ENCODE measurements at regions not wholly inside any gene's neighbourhood (a gene's known extent, or its start where the extent isn't known, plus 50 kb on each side); places are given as distances from the start of the nearest gene placed in this dataset.

DNA sequence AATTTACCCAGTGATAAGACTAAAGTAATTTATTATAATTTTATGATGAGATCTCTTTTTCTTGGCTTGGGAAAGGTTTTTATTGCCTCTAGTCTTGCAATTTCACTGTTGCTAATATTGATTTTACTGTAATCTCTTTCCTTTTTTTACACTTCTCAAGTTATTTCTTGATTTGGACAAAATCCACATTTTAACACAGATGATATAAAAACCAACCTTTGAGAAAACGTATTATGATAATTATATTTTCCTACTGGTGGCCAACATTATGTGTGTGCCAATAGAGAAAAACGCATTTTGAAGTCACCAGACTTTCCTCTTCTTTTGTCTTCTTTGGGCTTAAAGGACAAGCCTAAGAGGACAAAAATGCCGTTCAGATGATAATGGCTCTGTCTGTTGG, 314.9 kb downstream of the PRDM2 start:
- 100% methylated on average over 1 of the region's 3 CpGs for WGBS (ENCODE audit: insufficient coverage)
- Histone ChIP-seq H3K27me3 (ENCODE audit: control insufficient read depth in 2 of 2, insufficient read depth in 2 of 2, low read length in 2 of 2) (no peaks in the 10 kb centered on the region), H3K4me2 (replicated peaks; ENCODE audit: extremely low read depth, low read length, poor library complexity, severe bottlenecking) (no peak overlapping the region), H3K36me3 (replicated peaks in 1 of 2; ENCODE audit: control insufficient read depth in 1 of 2, insufficient read depth in 2 of 2, low read length in 2 of 2) (no peaks in the 10 kb centered on the region), H3K4me3 (replicated peaks in 1 of 3; ENCODE audit: low read depth in 2 of 3, low read length in 3 of 3) (no peak overlapping the region), H2AFZ (ENCODE audit: insufficient read depth, low read depth, low read length, poor library complexity, severe bottlenecking) (no peak overlapping the region), H3K27ac (ENCODE audit: low read depth in 1 of 2, low read length in 2 of 2) (no peak overlapping the region), H4K20me1 (ENCODE audit: insufficient read depth, low read length) (no peaks in the 10 kb centered on the region), H3K4me1 (ENCODE audit: control insufficient read depth in 1 of 2, insufficient read depth in 2 of 2, low read length in 2 of 2) (no peaks in the 10 kb centered on the region), H3K9me3 (replicated peaks in 1 of 2; ENCODE audit: control insufficient read depth in 1 of 2, insufficient read depth in 1 of 2, low read length in 2 of 2) (no peaks in the 10 kb centered on the region), H3K79me2 (ENCODE audit: insufficient read depth, low read length) (no peaks in the 10 kb centered on the region), H3K9ac (ENCODE audit: insufficient read depth, low read length, poor library complexity, severe bottlenecking) (no peak overlapping the region)
- H3K36me3 Mint-ChIP-seq: no peaks in the 10 kb centered on the region
- no peak for DNase-seq
- H3K4me1 Mint-ChIP-seq: no peaks in the 10 kb centered on the region
- TF ChIP-seq, protein P1, sequence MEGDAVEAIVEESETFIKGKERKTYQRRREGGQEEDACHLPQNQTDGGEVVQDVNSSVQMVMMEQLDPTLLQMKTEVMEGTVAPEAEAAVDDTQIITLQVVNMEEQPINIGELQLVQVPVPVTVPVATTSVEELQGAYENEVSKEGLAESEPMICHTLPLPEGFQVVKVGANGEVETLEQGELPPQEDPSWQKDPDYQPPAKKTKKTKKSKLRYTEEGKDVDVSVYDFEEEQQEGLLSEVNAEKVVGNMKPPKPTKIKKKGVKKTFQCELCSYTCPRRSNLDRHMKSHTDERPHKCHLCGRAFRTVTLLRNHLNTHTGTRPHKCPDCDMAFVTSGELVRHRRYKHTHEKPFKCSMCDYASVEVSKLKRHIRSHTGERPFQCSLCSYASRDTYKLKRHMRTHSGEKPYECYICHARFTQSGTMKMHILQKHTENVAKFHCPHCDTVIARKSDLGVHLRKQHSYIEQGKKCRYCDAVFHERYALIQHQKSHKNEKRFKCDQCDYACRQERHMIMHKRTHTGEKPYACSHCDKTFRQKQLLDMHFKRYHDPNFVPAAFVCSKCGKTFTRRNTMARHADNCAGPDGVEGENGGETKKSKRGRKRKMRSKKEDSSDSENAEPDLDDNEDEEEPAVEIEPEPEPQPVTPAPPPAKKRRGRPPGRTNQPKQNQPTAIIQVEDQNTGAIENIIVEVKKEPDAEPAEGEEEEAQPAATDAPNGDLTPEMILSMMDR (IDR thresholded peaks at IDR 0.05): no peak
- H3K4me3 Mint-ChIP-seq: no peak overlapping the region
- H3K9me3 Mint-ChIP-seq: peaks cover 0 to 2% (median 0%) of the 10 kb centered on the region in 7 donors
- H3K27ac Mint-ChIP-seq: no peak overlapping the region
- intact Hi-C loops (cut with micrococcal nuclease): no loop called here
- H3K27me3 Mint-ChIP-seq (ENCODE audit: low read depth in 3 of 3): peaks cover 0 to 2% (median 1%) of the 10 kb centered on the region in 3 donors

DNA sequence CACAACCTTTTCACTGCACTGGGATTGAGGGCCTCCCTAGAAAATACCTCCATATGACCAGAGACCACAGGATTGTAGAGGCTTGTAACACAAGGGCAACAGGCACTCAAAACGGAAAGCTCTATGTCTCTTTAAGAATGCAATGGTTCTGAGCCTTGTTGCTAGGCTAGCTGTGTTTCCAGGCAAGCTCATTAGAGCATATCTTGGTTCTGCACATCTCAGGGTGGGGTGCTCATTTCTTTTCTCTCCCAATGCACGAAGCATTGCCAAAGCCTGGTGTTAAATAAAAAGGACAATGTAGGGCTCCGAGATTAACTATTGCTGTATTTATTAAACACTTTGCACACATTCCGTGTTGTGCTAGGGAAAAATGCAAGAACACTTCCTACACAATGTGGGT, 315.9 kb downstream of the PRDM2 start:
- WGBS (ENCODE audit: insufficient coverage): 67% methylated on average over 1 of the region's 4 CpGs
- Mint-ChIP-seq H3K4me1 (no peaks in the 10 kb centered on the region), H3K27me3 (ENCODE audit: low read depth in 3 of 3) (peaks cover 0 to 2% (median 1%) of the 10 kb centered on the region in 3 donors), H3K9me3 (peaks cover 0 to 2% (median 0%) of the 10 kb centered on the region in 7 donors), H3K4me3 (no peak overlapping the region), H3K36me3 (no peaks in the 10 kb centered on the region), H3K27ac (no peak overlapping the region)
- H3K4me3 ChIP-seq (replicated peaks in 1 of 3; ENCODE audit: low read depth in 2 of 3, low read length in 3 of 3): no peak overlapping the region
- H4K20me1 ChIP-seq (ENCODE audit: insufficient read depth, low read length): no peaks in the 10 kb centered on the region
- no peak overlapping the region for H3K4me2 ChIP-seq (replicated peaks; ENCODE audit: extremely low read depth, low read length, poor library complexity, severe bottlenecking)
- H3K9me3 ChIP-seq (replicated peaks in 1 of 2; ENCODE audit: control insufficient read depth in 1 of 2, insufficient read depth in 1 of 2, low read length in 2 of 2): no peaks in the 10 kb centered on the region
- H3K27me3 ChIP-seq (ENCODE audit: control insufficient read depth in 2 of 2, insufficient read depth in 2 of 2, low read length in 2 of 2): no peaks in the 10 kb centered on the region
- H3K79me2 ChIP-seq (ENCODE audit: insufficient read depth, low read length): no peaks in the 10 kb centered on the region
- DNase-seq: no peak
- H3K27ac ChIP-seq (ENCODE audit: low read depth in 1 of 2, low read length in 2 of 2): no peak overlapping the region
- H3K36me3 ChIP-seq (replicated peaks in 1 of 2; ENCODE audit: control insufficient read depth in 1 of 2, insufficient read depth in 2 of 2, low read length in 2 of 2): no peaks in the 10 kb centered on the region
- no peaks in the 10 kb centered on the region for H3K4me1 ChIP-seq (ENCODE audit: control insufficient read depth in 1 of 2, insufficient read depth in 2 of 2, low read length in 2 of 2)
- TF ChIP-seq, protein P1 (IDR thresholded peaks at IDR 0.05): no peak
- intact Hi-C loops (cut with micrococcal nuclease): no loop called here
- no peak overlapping the region for H3K9ac ChIP-seq (ENCODE audit: insufficient read depth, low read length, poor library complexity, severe bottlenecking)
- no peak overlapping the region for H2AFZ ChIP-seq (ENCODE audit: insufficient read depth, low read depth, low read length, poor library complexity, severe bottlenecking)
